Liver (tissue), 3 donors: ENCODE measurements at regions not wholly inside any gene's neighbourhood (a gene's known extent, or its start where the extent isn't known, plus 50 kb on each side); places are given as distances from the start of the nearest gene placed in this dataset.
"Not testable (repeated sequence)": the region's sequence is repeated elsewhere in the genome, so short reads cannot be mapped to it uniquely, and the experiment has no call there.

Experiments used
- CTCF ChIP-seq: fragments of 150-350 bp; IDR thresholded peaks from 2 replicates; pipeline ENCODE4 v1.5.1; 2017; ENCODE audit warnings: improper control_type of control experiment, low read depth, low read length; ENCODE audit not compliant: missing input control
- MAX ChIP-seq: IDR thresholded peaks from 2 replicates; pipeline ENCODE4 v1.6.1; 2016; ENCODE audit warnings: antibody characterized with exemption
- TAF1 ChIP-seq: conservative IDR thresholded peaks from 2 replicates; pipeline ENCODE4 v1.6.1; 2016; ENCODE audit warnings: antibody characterized with exemption, mild to moderate bottlenecking
- YY1 ChIP-seq: IDR thresholded peaks from 2 replicates; pipeline ENCODE4 v1.6.1; 2016; ENCODE audit warnings: antibody characterized with exemption, mild to moderate bottlenecking
- donor health status: healthy.
- donor health status: healthy.

- TF ChIP-seq CTCF, YY1, TAF1, MAX: not testable (repeated sequence)
Measured at GRCh38 chr2:91498065-91498449, 2806.6 kb downstream of the RPIA start.
